Breast epithelium (tissue), 4 donors: ENCODE measurements at regions not wholly inside any gene's neighbourhood (a gene's known extent, or its start where the extent isn't known, plus 50 kb on each side); places are given as distances from the start of the nearest gene placed in this dataset.
A peak's percentile ranks its signal among the peaks of the same experiment; 100 is the strongest.

Experiments
- DNase-seq, 2 donors: peaks; one replicate each; pipeline ENCODE4 v3.0.0-alpha.2; 2019; ENCODE audit warnings: low spot score in 2 of 2
- H3K27ac ChIP-seq, 2 donors: fragments of 200-600 bp; sonication (generic) in 1 of 2; one replicate each; pipeline ENCODE4 v1.5.1; 2016 to 2019; ENCODE audit warnings: mild to moderate bottlenecking in 1 of 2
- H3K27me3 ChIP-seq, 2 donors: fragments of 200-600 bp; sonication (generic) in 1 of 2; one replicate each; pipeline versions ENCODE4 v1.5.1 to v1.6.0; 2017 to 2019; ENCODE audit warnings: control low read depth in 1 of 2, mild to moderate bottlenecking in 1 of 2
- H3K36me3 ChIP-seq: fragments of 200-600 bp; one replicate; pipeline ENCODE4 v1.5.1; 2019
- H3K4me1 ChIP-seq, 2 donors: fragments of 200-600 bp; sonication (generic); one replicate each; pipeline ENCODE4 v1.5.1; 2016 to 2019; ENCODE audit warnings: control low read depth in 1 of 2
- H3K4me3 ChIP-seq, 3 donors: fragments of 200-600 bp; sonication (generic); 1 replicate in 2 of 3; 2 replicates in 1 of 3; pipeline ENCODE4 v1.5.1; 2016 to 2019; ENCODE audit warnings: mild to moderate bottlenecking in 3 of 3, moderate library complexity in 2 of 3
- H3K9me3 ChIP-seq, 2 donors: fragments of 200-600 bp; sonication (generic) in 1 of 2; one replicate each; pipeline ENCODE4 v1.5.1; 2016 to 2019; ENCODE audit warnings: control low read depth in 1 of 2
- CTCF ChIP-seq, 3 donors: fragments of 450-650 bp; IDR thresholded peaks; one replicate each; pipeline ENCODE4 v1.5.1; 2016 to 2017; ENCODE audit warnings: antibody characterized with exemption in 3 of 3, mild to moderate bottlenecking in 3 of 3, moderate library complexity in 3 of 3
- POLR2A ChIP-seq: fragments of 450-650 bp; IDR thresholded peaks from one replicate; pipeline ENCODE4 v1.6.1; 2016; ENCODE audit warnings: antibody characterized with exemption, mild to moderate bottlenecking, moderate library complexity
- POLR2AphosphoS5 ChIP-seq, 3 donors: sonication (generic); formaldehyde crosslinking; IDR thresholded peaks; one replicate each; pipeline ENCODE4 v1.6.1; 2017; ENCODE audit warnings: antibody characterized with exemption in 3 of 3
- intact Hi-C: fragments of 100-400 bp; cut with DNase I; formaldehyde crosslinking; loops from one replicate; pipeline ENCODE4 v1.15.1; 2023; ENCODE audit warnings: low total_unique reads

GRCh38 chr5:16995372-16995771 lies 59.3 kb upstream of the MYO10 start:
- H3K27ac ChIP-seq, result peak overlapping the region in 1 of 2 donors; percentile 74
- no peaks in the 10 kb centered on the region for H3K9me3 ChIP-seq
- H3K4me3 ChIP-seq, result no peak overlapping the region
- no peak for DNase-seq
- no peaks in the 10 kb centered on the region for H3K36me3 ChIP-seq
- no peaks in the 10 kb centered on the region for H3K27me3 ChIP-seq
- H3K4me1 ChIP-seq, result no peaks in the 10 kb centered on the region
- intact Hi-C loops, result no loop called here
- TF ChIP-seq CTCF (IDR thresholded peaks at IDR 0.05) (no peak), POLR2A (no peak), POLR2AphosphoS5 (IDR thresholded peaks at IDR 0.05) (no peak)

- intact Hi-C loops, result no loop called here
- no peaks in the 10 kb centered on the region for H3K4me1 ChIP-seq
- DNase-seq, result no peak
- H3K4me3 ChIP-seq, result no peak overlapping the region
- no peaks in the 10 kb centered on the region for H3K9me3 ChIP-seq
- H3K27me3 ChIP-seq, result no peaks in the 10 kb centered on the region
- peak overlapping the region in 1 of 2 donors; percentile 49 for H3K27ac ChIP-seq
- H3K36me3 ChIP-seq, result no peaks in the 10 kb centered on the region
- no peak for TF ChIP-seq CTCF (IDR thresholded peaks at IDR 0.05)
- no peak for TF ChIP-seq POLR2AphosphoS5 (IDR thresholded peaks at IDR 0.05)
- no peak for TF ChIP-seq POLR2A
These were observed 64.3 kb upstream of the MYO10 start for GRCh38 chr5:17000291-17000939.

GRCh38 chr5:17001428-17001827 lies 65.3 kb upstream of the MYO10 start:
- intact Hi-C loops, result no loop called here
- Histone ChIP-seq H3K4me3 (no peak overlapping the region), H3K36me3 (no peaks in the 10 kb centered on the region), H3K27me3 (no peaks in the 10 kb centered on the region), H3K27ac (no peak overlapping the region), H3K4me1 (no peaks in the 10 kb centered on the region), H3K9me3 (no peaks in the 10 kb centered on the region)
- DNase-seq, result no peak
- TF ChIP-seq POLR2AphosphoS5 (IDR thresholded peaks at IDR 0.05) (no peak), POLR2A (no peak), CTCF (IDR thresholded peaks at IDR 0.05) (no peak)

GRCh38 chr5:17004441-17005106 lies 68.5 kb upstream of the MYO10 start:
- H3K27me3 ChIP-seq, result no peaks in the 10 kb centered on the region
- no peaks in the 10 kb centered on the region for H3K9me3 ChIP-seq
- H3K4me3 ChIP-seq, result no peak overlapping the region
- TF ChIP-seq CTCF (IDR thresholded peaks at IDR 0.05) (no peak), POLR2A (no peak), POLR2AphosphoS5 (IDR thresholded peaks at IDR 0.05) (no peak)
- no peaks in the 10 kb centered on the region for H3K36me3 ChIP-seq
- DNase-seq, result no peak
- intact Hi-C loops, result no loop called here
- H3K27ac ChIP-seq, result no peak overlapping the region
- H3K4me1 ChIP-seq, result no peaks in the 10 kb centered on the region

- no peak for DNase-seq
- intact Hi-C loops, result no loop called here
- H3K4me3 ChIP-seq, result no peak overlapping the region
- no peak overlapping the region for H3K27ac ChIP-seq
- H3K9me3 ChIP-seq, result no peaks in the 10 kb centered on the region
- no peaks in the 10 kb centered on the region for H3K27me3 ChIP-seq
- TF ChIP-seq POLR2AphosphoS5 (IDR thresholded peaks at IDR 0.05) (no peak), CTCF (IDR thresholded peaks at IDR 0.05) (no peak), POLR2A (no peak)
- no peaks in the 10 kb centered on the region for H3K36me3 ChIP-seq
- no peaks in the 10 kb centered on the region for H3K4me1 ChIP-seq
These were observed 69.2 kb upstream of the MYO10 start for GRCh38 chr5:17005107-17005828.
